Kidney epithelial cell (primary cell): ENCODE measurements at regions not wholly inside any gene's neighbourhood (a gene's known extent, or its start where the extent isn't known, plus 50 kb on each side); places are given as distances from the start of the nearest gene placed in this dataset.

Experiments used
- DNase-seq: peaks from one replicate; pipeline ENCODE4 v3.0.0-alpha.2; 2010; ENCODE audit warnings: low read depth
- H3K27me3 ChIP-seq: 2 replicates; pipeline ENCODE4 v1.6.0; 2011; ENCODE audit warnings: low read length; ENCODE audit not compliant: control insufficient read depth, insufficient read depth
- H3K36me3 ChIP-seq: 2 replicates; pipeline ENCODE4 v1.5.1; 2011; ENCODE audit warnings: low read length; ENCODE audit not compliant: control insufficient read depth, insufficient read depth
- H3K4me3 ChIP-seq: 2 replicates; pipeline ENCODE4 v1.5.1; 2011; ENCODE audit warnings: low read depth, mild to moderate bottlenecking, control low read depth, low read length
- TF ChIP-seq, protein P1 (sequence below): IDR thresholded peaks from 2 replicates; pipeline ENCODE4 v1.5.1; 2011; ENCODE audit warnings: mild to moderate bottlenecking, moderate library complexity, low read length, control low read depth, inconsistent platforms; ENCODE audit not compliant: insufficient read depth, poor library complexity, severe bottlenecking

DNA sequence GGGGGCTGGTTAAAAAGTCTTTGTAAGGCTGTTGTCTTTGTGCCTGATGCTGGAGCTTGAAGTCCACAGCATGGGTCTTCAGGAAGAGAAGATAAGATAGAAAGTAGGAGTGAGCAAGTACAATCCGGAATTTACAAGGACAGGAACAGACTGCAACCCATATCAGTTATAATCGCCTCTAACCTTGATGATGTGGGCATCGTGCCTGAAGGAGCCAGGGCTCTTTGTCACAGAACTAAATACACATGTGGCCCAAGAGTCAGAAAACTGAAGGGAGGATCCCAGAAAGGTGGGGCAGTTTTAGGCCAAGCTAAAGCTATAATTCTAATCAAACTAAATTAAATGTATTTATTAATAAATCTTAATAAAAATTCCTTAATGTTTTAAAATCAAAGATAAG lies 132.2 kb downstream of the TMCO5A start:
- TF ChIP-seq, protein P1, sequence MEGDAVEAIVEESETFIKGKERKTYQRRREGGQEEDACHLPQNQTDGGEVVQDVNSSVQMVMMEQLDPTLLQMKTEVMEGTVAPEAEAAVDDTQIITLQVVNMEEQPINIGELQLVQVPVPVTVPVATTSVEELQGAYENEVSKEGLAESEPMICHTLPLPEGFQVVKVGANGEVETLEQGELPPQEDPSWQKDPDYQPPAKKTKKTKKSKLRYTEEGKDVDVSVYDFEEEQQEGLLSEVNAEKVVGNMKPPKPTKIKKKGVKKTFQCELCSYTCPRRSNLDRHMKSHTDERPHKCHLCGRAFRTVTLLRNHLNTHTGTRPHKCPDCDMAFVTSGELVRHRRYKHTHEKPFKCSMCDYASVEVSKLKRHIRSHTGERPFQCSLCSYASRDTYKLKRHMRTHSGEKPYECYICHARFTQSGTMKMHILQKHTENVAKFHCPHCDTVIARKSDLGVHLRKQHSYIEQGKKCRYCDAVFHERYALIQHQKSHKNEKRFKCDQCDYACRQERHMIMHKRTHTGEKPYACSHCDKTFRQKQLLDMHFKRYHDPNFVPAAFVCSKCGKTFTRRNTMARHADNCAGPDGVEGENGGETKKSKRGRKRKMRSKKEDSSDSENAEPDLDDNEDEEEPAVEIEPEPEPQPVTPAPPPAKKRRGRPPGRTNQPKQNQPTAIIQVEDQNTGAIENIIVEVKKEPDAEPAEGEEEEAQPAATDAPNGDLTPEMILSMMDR: no peak
- DNase-seq: no peak
- Histone ChIP-seq H3K4me3 (no peak overlapping the region), H3K27me3 (no peaks in the 10 kb centered on the region), H3K36me3 (no peaks in the 10 kb centered on the region)

DNA sequence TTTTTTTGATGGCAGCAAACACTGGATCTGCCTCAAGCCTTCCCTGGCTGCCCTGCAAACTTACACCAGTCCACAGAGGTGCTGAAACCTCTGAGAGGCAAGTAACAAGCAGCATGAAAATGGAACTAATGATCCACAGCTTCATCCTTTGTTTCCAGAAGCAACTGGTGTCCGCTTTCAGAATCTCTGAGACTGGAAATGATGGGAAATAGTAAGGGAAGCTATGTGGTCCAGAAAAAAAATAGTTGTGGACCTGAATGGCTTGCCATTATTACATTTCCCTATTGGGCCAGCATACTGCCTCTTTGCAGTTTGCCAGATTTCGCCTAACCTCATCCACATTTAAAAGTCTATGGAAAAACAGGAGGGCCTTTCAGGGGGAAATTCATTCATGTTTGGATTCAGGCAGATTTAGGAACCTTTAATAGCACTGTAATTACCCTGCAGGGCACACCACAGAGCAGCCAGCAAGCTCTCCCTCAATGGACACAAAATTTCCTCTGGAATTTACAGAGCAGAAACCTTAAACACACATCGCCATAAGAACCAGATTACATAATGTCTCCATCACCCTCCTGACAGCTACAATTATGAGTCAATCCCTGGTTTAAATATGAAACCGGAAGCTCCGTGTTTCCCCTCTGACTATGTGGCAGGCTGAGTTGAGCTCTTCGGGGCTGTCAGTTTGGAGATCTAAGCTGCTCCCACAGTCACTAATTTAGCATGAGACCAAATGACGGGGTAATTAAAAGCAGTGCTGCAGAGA lies 134.4 kb downstream of the TMCO5A start:
- Histone ChIP-seq H3K36me3 (no peaks in the 10 kb centered on the region), H3K27me3 (no peaks in the 10 kb centered on the region), H3K4me3 (no peak overlapping the region)
- TF ChIP-seq, protein P1: no peak
- DNase-seq: no peak

DNA sequence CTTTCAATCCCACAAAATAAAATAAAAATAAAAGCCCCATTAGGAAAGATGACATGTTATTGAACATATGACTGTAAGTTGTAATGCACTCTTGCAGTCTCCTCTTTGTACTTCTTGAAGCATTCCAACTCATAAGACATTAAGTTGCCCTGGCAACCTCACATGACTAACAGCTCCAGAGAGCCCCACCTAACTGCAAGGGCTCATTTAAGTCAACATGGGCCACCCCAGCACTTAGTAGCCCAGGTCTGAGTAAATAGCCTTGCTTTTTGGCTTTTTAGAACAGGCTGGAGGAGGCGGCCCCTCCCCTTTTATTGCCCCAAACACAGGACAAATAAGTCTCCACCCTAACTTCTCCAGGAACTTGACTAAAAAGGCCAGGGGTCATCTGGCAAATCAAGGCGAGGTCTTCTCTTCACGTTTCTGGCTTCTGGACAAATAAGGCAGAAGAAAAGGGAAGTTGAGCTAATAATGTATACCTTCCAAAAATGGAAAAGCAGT lies 135.1 kb downstream of the TMCO5A start:
- TF ChIP-seq, protein P1: no peak
- Histone ChIP-seq H3K36me3 (no peaks in the 10 kb centered on the region), H3K4me3 (no peak overlapping the region), H3K27me3 (no peaks in the 10 kb centered on the region)
- DNase-seq: peak; percentile 62

DNA sequence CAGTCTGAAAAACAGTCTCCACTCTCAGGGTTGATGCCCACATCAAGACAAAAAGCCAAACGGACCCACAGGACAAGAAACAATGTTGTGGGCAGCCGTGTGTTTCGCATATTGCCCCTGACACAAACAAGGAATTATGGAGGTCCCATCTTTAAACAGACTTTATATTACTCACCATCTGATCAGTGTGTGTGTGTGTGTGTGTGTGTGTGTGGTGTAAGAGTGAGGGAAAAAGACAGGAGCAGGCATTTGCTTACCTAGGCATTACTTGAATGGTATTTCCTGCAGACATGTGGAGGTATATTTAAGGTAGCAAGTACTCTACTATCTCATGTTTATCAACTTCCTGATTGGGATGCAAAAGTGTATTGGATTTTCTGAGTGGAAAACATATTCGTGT lies 136.3 kb downstream of the TMCO5A start:
- no peak for DNase-seq
- H3K27me3 ChIP-seq: no peaks in the 10 kb centered on the region
- TF ChIP-seq, protein P1: no peak
- H3K36me3 ChIP-seq: no peaks in the 10 kb centered on the region
- H3K4me3 ChIP-seq: no peak overlapping the region

DNA sequence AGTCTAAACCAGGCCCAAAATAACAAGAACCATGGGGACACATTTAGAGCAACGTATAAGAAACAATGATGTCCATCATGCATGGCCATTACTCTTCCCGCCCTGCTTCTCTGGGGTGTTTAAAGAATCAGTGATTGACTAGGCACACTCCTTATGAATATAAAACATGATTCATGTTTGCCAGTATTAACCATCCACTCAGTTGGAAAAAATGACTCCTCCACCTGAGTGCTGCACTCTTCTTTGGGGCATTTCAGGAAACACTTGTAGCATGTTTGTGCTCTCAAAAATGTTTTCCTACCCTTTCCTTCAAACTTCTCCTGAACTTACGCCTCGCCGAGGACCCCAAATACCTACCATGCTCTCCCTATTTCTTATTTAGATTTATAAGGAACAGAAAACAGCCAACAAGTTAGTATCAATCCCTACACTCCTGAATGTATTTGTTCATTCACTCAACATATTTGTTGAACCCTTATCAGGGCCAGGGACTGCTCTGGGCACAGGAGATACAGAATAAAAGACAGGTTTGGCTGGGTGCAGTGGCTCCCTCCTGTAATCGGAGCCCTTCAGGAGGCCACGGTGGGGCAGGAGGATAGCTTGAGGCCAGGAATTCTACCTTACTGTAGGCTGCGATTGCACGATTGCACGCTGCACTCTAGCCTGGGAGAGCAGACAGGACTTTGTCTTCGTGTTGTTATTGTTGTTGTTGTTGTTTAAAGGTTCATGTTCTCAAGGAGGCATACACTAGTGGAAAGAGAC lies 137.0 kb downstream of the TMCO5A start:
- no peaks in the 10 kb centered on the region for H3K36me3 ChIP-seq
- TF ChIP-seq, protein P1: no peak
- no peaks in the 10 kb centered on the region for H3K27me3 ChIP-seq
- DNase-seq: no peak
- no peak overlapping the region for H3K4me3 ChIP-seq

DNA sequence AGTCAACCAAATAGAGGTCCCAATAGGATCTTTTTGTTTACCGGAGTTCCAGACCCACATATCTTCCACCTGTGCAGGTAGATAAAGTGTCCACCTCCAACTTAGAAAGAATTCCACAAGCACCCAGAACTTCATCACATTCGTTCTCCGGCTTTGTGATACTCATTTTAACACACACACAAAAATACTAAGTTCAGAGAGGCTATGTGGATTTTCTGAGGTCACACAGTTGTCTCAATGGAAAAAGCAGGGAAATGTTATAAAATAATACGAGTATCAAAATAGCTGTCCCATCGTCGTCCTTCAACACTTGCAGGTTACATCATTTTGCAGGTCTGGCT lies 137.5 kb downstream of the TMCO5A start:
- DNase-seq: no peak
- H3K36me3 ChIP-seq: no peaks in the 10 kb centered on the region

More for the DNA sequence above, 137.5 kb downstream of the TMCO5A start:
- TF ChIP-seq, protein P1: no peak
- H3K4me3 ChIP-seq: no peak overlapping the region
- no peaks in the 10 kb centered on the region for H3K27me3 ChIP-seq
